GM11168 (cell line): ENCODE measurements at regions not wholly inside any gene's neighbourhood (a gene's known extent, or its start where the extent isn't known, plus 50 kb on each side); places are given as distances from the start of the nearest gene placed in this dataset.

ENCODE experiments used
- in situ Hi-C: fragments of 300-500 bp; cut with MboI; formaldehyde crosslinking; loops from one replicate; pipeline ENCODE4 v1.12.0; 2022; ENCODE audit warnings: low sequenced_read_pairs; ENCODE audit not compliant: unreplicated experiment

- in situ Hi-C loops = no loop called here
Observed at GRCh38 chr7:155874411-155874810, 62.1 kb upstream of the SHH start.

DNA sequence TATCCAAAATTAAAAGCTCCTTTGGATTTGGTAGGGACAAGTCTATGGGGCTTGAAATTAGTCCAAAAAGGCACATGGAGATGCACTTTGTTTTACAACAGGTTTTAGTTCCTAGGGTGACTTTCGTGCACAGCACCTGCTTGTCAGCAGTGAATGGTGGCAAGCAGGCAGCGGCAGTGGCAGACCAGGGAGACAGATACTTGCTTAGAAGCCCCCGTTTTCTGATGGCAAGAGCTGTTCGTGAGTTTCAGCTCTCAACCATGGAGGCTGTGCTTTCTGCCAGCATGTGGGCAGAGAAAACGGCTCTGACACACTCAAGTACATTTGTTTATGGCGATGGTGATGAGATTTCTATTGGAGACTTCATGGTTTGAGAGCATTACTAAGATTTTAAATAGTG, 61.7 kb upstream of the SHH start:
- in situ Hi-C loops = no loop called here

- in situ Hi-C loops = no loop called here
Observed at GRCh38 chr7:155872678-155873369, 60.6 kb upstream of the SHH start.

- in situ Hi-C loops = no loop called here
Observed at GRCh38 chr7:155871211-155871610, 58.9 kb upstream of the SHH start.

DNA sequence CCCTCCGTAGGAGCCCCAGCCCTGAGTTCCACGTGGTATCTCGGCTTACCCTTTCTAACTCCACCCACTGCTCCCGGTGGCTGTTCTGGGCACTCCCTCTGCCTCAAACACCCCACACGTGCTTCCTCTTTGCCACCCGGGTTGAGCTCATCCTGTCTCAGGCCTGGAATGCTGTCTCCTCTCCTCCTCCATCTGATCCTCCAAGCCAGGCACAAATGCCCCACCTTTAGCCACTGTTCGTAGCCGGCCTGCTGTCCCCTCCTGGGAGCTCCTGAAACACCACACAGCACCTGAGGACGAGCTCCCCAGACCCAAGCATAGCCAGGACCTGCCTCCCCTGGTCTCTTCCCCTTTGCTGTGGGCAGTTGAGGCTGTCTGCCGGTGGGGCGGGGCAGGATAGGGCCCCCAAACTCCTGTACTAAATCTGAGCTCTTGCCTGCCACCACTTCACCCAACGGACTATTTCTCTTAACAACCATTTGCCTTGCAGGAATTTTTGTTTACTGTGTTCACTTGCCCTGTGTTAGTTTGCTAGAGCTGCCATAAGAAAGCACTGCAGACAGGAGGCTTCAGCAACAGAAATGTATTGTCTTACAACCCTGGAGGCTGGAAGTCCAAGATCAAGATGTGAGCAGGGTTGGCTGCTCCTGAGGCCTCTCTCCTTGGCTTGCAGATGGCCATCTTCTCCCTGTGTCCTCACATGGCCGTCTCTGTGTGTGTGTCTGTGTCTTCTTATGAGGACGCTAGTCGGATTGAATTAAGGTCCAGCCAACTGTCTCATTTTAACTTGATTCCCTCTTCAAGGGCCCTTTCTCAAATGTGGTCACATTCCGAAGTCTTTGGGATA, 58.3 kb upstream of the SHH start:
- in situ Hi-C loops = no loop called here

GRCh38 chr7:155869784-155870076, 57.5 kb upstream of the SHH start:
- in situ Hi-C loops = no loop called here

DNA sequence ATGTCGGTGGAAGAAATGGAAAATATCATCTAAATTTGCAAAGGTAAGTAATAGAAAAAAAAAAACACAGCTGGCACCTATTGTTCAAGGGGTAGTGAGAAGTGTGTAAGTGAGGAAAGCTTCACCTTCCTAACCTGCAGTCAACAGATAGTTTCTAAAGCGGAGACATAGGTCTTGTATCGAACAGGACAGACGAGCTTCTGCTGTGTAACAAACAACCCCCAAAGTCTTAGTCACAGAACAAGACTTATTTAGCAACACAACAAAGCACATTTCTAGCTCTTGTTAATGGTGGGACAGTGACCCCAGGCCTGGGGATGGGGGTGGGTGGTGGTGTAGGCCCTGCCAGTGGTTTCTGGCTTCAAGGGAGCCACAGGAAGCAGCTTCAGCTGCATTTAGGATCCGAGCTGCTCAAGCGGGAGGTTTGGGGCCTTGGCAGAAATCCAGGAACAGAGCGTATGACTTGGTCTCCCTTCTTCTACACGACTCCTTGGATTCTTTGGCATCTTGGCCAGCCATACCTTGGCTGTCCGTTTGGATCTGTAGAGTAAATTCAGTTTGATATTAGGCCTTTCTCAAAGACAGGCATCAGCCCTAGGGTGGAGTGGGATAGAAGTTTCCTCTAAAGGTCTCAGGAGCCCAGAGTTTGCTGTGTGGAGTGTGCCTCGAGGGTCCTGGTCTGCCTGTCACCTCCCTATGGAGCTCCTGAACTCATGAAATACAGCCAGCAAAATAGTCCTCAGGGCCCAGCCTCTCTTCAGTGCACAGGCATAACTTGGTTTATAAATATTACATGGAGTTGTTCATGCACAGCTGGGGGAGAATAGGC, 56.9 kb upstream of the SHH start:
- in situ Hi-C loops = no loop called here

DNA sequence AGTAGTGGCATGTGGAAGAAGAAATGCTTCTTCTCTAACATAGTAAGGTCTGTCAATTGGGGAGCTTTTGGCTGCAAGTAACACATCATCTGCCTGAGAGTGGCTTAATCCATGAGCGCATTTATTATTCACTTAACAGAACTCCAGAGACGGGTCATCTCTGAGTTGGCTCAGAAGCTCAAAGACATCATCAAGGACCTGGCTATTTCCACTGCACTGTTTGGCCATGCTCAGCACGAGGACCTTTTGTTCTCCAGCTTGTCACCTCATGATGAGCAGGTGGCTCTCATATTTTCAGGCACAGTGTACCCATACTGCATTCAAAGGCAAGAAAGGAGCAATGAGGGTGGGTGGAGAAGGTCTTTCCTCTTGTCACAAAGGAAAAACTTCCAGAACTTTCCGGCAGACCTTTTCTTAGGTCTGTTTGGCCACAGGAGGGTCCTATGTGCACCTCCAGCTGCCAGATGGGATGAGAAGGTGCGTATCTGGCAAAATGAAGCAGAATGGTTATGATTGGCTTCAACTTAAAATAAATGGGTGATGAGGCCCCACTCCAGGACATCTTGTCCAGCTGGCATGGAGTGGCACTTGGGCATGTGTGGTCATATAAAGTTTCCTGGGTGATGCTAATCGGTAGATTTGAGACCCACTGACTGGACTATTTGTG, 55.6 kb upstream of the SHH start:
- in situ Hi-C loops = no loop called here

GRCh38 chr7:155867280-155867679, 55.0 kb upstream of the SHH start:
- in situ Hi-C loops = no loop called here

DNA sequence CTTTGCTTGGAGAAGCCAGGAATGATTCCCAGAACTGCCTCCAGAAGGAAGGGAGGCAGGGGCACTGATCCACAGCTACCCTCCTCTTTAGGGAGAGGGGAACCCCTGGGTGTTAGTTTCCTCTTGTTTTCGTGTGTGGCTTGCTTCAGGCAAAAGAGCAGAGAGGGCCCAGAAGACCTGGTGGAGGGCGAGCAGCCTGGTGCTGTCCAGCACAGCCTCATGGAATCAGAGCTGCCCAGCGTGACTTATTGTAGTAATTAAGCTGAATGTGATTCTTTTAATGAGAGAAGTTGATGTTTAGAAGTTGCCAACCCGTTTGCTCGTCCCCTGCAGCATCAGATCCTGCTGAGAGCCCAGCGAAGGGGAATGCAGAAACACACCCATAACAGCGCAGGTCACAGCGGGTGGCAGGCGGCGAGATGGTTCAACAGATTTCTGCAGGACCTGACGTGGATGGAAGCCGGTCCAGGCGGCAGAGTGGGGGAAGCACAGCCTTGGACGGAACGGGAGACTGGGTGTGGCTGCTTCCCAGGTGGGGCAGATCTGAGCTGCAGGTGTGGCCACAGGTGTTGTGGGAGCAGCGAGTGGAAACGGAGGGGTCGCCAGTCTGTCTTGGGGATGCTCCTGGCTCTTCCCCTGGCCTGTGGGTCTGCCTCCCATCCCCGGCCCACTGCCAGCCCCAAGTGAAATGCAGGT, 53.7 kb upstream of the SHH start:
- in situ Hi-C loops = no loop called here

DNA sequence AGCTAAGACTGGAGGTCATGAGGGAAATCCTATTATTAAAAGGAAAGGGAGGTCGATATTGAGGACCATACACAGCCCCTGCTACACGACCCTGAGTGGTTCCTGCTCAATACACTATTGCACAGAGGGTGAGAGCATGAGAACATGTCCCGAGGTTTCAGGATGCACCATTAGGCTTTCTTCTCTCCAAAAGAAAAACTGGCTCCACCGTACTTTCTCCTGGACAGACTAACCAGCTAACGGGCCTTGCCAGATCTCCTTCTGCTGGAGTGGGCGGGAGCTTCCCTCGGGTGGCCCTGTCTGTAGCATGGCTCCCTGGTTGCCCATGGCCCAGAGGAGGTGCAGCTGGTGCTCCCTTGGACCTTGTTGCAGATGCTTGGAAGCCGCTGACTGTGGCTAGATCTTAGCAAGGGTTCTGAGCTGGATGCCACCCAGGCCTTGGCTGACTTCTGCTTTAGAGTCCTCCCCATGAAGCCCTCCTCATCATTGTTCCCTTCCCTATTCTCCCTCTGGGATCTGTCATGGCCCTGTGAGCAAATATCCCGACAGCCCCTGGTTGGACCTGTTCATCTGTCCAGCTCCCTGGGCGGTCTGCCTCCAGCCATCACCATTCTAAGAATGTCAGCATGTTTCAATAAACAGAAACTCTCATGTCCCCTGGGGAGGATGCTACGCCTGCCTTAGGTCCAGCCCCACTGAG, 52.9 kb upstream of the SHH start:
- in situ Hi-C loops = no loop called here

DNA sequence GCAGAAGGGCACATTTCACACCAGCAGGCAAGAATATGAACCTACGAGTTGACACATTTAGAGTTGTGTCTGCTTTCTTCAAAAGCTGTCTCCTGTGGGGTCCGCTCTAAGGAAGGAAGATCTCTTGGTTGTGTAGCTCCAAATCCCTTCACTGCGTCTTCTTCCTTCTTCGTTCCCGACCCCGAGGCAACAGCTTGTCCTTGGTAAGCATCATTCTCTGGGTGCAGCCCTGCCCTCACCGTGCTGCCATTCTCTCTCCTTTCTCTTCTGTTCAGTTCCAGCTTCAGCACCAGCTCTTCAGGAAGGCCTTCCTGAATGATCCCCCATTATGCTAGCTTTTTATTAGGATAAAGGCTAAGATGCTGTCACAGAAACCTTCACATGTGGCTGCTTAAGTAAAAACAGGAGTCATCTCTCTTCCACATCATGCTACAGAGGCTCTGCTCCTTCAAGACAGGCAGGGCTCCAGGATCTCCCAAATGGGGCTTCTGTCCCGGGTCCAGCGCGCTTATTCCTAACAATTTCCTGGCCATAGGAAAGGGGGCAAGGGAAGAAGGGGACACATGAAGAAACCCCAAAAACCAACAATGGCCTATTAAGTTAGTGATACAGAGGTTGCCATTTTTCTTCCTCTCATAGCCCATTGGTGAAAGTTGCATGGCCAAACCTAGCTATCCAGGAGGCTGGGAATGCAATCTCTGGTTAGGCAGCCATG, 52.2 kb upstream of the SHH start:
- in situ Hi-C loops = no loop called here

- in situ Hi-C loops = no loop called here
Observed at GRCh38 chr7:155863721-155864151, 51.5 kb upstream of the SHH start.

DNA sequence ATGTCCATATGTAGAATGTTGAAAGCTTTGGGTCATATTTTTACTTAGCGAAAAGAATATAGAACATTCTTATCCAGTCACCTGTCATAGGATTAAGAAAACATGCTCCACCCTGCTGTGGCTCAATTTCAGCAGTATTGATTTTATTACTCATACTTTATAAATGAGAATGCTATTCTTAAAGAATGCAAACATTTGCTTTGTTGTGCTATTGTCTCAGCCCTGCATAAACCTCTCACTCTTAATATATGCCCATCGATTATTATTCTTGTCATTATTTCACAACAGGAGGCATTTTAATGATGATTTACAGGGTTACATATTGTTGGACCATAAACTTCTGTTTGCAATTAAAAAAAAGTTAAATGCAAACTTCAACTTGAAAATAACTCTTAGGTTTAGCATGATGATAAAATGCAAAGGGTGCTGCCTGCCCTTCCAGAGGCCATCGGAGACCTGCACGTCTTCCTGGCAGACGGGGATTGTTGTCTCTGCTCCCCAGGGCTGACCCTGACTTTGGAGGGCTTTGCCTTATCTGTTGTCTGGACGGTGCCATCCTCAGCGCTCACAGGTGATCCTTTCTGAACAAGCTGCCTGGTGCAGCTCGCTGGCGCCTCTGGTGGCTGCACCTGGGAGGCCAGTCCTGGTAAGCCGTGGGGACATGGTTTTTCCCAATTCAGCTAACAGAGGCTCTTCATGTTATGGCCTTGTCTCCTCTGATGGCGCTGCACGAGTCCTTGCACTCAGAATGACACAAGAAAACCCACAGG, 50.0 kb upstream of the SHH start:
- in situ Hi-C loops = no loop called here
